Nephron (organoid): ENCODE measurements at regions not wholly inside any gene's neighbourhood (a gene's known extent, or its start where the extent isn't known, plus 50 kb on each side); places are given as distances from the start of the nearest gene placed in this dataset.

Experiments used
- H3K27ac Mint-ChIP-seq, 3 experiments: 2 replicates each; pipeline ENCODE4 v1.8.0; 2020; ENCODE audit warnings: mixed read lengths in 3 of 3, mild to moderate bottlenecking in 2 of 3, moderate library complexity in 1 of 3
- H3K27me3 Mint-ChIP-seq: 2 replicates; pipeline ENCODE4 v1.8.0; 2021; ENCODE audit warnings: low read depth, mild to moderate bottlenecking, moderate library complexity, mixed read lengths
- H3K36me3 Mint-ChIP-seq: 2 replicates; pipeline ENCODE4 v1.8.0; 2020; ENCODE audit warnings: low read depth, mixed read lengths
- H3K4me1 Mint-ChIP-seq: 2 replicates; pipeline ENCODE4 v1.8.0; 2020; ENCODE audit warnings: mixed read lengths
- H3K4me3 Mint-ChIP-seq, 3 experiments: 2 replicates each; pipeline ENCODE4 v1.8.0; 2020; ENCODE audit warnings: mild to moderate bottlenecking in 3 of 3, mixed read lengths in 3 of 3, moderate library complexity in 2 of 3
- H3K9me3 Mint-ChIP-seq: 2 replicates; pipeline ENCODE4 v1.8.0; 2020; ENCODE audit warnings: mixed read lengths
- TF ChIP-seq, protein P1 (sequence below), 3 experiments: fragments of 200-600 bp; sonication (generic); IDR thresholded peaks; one replicate each; pipeline ENCODE4 v1.5.0; 2021; ENCODE audit warnings: antibody characterized with exemption in 3 of 3; ENCODE audit not compliant: unreplicated experiment in 3 of 3

DNA sequence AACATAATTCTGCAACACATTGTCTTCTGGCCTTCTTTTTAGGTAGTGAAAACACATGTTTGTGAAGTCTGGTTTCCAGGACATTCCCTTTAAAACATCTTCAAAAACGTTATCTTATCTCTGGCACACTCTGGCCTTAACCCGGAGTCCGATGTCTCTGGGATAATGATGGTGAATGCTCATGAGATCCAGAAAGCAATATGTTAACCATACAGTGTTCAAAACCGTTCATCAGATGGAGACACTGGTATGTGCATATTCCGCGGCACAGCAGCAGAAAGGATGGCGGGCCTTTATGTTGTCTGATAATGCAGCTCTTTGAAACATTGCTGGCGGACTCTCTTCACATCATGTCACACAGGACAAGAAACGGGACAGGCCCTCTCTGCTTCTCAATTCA, 605.2 kb downstream of the CCDC171 start:
- H3K4me1 Mint-ChIP-seq, result peaks cover 57% of the 10 kb centered on the region
- no peaks in the 10 kb centered on the region for H3K36me3 Mint-ChIP-seq
- peak overlapping the region; percentile 86 to 95 (median 89) for H3K27ac Mint-ChIP-seq
- H3K27me3 Mint-ChIP-seq, result peaks cover 3% of the 10 kb centered on the region
- H3K4me3 Mint-ChIP-seq, result no peak overlapping the region
- TF ChIP-seq, protein P1, sequence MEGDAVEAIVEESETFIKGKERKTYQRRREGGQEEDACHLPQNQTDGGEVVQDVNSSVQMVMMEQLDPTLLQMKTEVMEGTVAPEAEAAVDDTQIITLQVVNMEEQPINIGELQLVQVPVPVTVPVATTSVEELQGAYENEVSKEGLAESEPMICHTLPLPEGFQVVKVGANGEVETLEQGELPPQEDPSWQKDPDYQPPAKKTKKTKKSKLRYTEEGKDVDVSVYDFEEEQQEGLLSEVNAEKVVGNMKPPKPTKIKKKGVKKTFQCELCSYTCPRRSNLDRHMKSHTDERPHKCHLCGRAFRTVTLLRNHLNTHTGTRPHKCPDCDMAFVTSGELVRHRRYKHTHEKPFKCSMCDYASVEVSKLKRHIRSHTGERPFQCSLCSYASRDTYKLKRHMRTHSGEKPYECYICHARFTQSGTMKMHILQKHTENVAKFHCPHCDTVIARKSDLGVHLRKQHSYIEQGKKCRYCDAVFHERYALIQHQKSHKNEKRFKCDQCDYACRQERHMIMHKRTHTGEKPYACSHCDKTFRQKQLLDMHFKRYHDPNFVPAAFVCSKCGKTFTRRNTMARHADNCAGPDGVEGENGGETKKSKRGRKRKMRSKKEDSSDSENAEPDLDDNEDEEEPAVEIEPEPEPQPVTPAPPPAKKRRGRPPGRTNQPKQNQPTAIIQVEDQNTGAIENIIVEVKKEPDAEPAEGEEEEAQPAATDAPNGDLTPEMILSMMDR (IDR thresholded peaks at IDR 0.05; ENCODE audit: unreplicated experiment in 3 of 3), result no peak
- peaks cover 2% of the 10 kb centered on the region for H3K9me3 Mint-ChIP-seq

DNA sequence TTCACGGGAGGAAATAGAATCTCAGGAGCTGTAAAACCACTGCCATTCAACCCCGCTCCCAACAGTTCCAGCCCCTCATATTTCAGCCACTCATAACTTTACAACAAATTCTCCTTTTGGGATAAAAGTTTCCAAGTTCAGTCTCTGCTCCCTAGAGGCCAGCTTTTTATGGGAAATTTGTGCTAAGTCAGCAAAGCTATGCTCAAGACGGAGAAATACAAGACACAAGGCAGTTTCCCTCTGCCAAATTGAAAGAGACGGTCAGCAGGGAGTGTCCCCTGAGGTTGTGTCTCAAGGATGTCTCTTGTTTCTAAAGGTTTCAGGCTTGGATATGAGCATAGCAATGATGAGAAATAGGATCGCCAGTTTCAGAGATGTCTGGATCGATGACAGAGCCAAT, 608.6 kb downstream of the CCDC171 start:
- peaks cover 7% of the 10 kb centered on the region for H3K9me3 Mint-ChIP-seq
- H3K4me1 Mint-ChIP-seq, result peaks cover 27% of the 10 kb centered on the region
- H3K27ac Mint-ChIP-seq, result peak overlapping the region; percentile 44 to 77 (median 63)
- H3K27me3 Mint-ChIP-seq, result peaks cover 8% of the 10 kb centered on the region
- H3K4me3 Mint-ChIP-seq, result no peak overlapping the region
- no peaks in the 10 kb centered on the region for H3K36me3 Mint-ChIP-seq
- TF ChIP-seq, protein P1 (IDR thresholded peaks at IDR 0.05; ENCODE audit: unreplicated experiment in 3 of 3), result no peak

DNA sequence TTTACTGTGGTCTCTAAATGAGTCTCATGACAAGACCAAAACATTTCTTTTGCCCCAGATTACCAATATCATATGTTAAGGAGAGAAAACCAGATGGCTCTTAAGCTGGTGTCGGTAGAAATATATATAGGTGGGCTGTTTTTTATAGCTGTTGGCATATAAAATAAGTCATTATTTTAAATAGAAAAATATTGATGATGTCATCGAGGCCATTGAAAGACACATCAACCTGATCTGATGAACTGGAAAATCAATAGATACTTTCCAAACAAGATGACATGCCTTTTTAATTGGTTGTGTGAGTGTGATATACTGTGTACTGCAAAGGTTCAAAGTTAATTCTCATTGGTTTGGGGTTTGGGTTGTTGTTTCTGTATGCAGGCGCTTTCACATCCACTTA, 617.3 kb downstream of the CCDC171 start:
- Mint-ChIP-seq H3K4me1 (peaks cover 44% of the 10 kb centered on the region), H3K36me3 (no peaks in the 10 kb centered on the region)

DNA sequence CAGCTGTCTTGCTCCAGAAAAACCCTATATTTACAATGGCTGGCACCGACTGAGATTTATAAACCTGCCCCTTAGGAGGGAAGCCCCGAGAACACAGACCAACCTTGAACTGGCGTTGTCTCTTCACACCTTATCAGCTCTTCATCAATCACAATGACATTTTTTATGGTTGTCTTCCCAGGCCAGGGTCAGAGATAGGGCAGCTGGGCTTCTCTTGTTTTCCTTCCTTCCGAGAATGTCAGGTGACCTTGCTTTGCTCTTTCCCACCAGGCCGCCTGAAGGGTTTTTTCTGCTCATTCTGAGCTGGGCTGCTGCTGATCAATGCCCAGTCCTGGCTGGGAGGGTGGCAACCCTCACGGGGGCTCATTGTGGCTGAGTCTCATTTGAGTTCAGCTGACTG, 619.1 kb downstream of the CCDC171 start:
- no peaks in the 10 kb centered on the region for H3K36me3 Mint-ChIP-seq
- no peaks in the 10 kb centered on the region for H3K9me3 Mint-ChIP-seq
- H3K27me3 Mint-ChIP-seq, result peaks cover 7% of the 10 kb centered on the region
- H3K4me3 Mint-ChIP-seq, result no peak overlapping the region
- H3K4me1 Mint-ChIP-seq, result peaks cover 44% of the 10 kb centered on the region
- peak overlapping the region; percentile 46 to 74 (median 73) for H3K27ac Mint-ChIP-seq
- TF ChIP-seq, protein P1 (IDR thresholded peaks at IDR 0.05; ENCODE audit: unreplicated experiment in 3 of 3), result no peak

More for the DNA sequence above, 617.3 kb downstream of the CCDC171 start:
- Mint-ChIP-seq H3K4me3 (no peak overlapping the region), H3K9me3 (peaks cover 5% of the 10 kb centered on the region), H3K27me3 (peaks cover 7% of the 10 kb centered on the region), H3K27ac (peak overlapping the region in 1 of 3 experiments; percentile 22)
- TF ChIP-seq, protein P1 (IDR thresholded peaks at IDR 0.05; ENCODE audit: unreplicated experiment in 3 of 3), result no peak

DNA sequence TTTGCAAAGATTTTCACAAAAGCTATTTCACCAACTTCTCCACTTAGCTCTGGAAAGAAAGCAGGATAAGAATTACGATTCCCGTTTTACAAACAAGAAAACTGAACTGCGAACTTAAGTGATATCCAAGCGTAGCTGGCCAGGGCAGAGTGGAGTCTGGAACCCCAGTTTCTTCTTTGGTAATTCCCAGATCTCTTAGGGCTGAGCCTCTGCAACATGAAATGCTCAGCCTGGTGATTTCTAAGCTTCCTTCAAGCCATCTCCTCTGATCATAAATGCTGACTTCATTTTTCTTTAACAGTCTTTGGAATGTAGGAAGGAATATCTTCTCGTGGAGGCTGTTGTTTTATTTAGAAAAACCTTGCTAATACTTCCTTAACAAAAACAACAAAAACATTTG, 620.0 kb downstream of the CCDC171 start:
- peak overlapping the region; percentile 46 to 74 (median 73) for H3K27ac Mint-ChIP-seq
- H3K27me3 Mint-ChIP-seq, result peaks cover 7% of the 10 kb centered on the region
- H3K4me3 Mint-ChIP-seq, result no peak overlapping the region
- peaks cover 44% of the 10 kb centered on the region for H3K4me1 Mint-ChIP-seq
- H3K9me3 Mint-ChIP-seq, result no peaks in the 10 kb centered on the region
- H3K36me3 Mint-ChIP-seq, result no peaks in the 10 kb centered on the region
- TF ChIP-seq, protein P1 (IDR thresholded peaks at IDR 0.05; ENCODE audit: unreplicated experiment in 3 of 3), result no peak

DNA sequence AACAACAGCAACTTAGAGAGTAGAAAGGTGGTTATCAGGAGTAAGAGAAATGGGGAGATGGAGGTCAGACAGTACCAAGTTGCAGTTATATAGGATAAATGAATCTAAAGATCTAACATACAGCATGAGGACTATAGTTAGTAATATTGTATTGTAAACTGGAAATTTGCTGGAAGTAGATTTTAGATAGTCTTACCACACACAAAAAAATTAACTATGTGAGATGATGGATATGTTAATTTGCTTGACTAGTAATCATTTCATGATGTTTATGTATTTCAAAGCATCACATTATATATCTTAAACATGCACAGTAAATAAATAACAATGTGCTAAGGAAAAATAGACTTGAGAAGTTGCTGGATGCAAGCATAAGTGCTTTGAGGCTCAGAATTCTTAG, 622.1 kb downstream of the CCDC171 start:
- TF ChIP-seq, protein P1 (IDR thresholded peaks at IDR 0.05; ENCODE audit: unreplicated experiment in 3 of 3), result no peak
- Mint-ChIP-seq H3K27ac (no peak overlapping the region), H3K4me3 (no peak overlapping the region), H3K27me3 (peaks cover 3% of the 10 kb centered on the region), H3K4me1 (peaks cover 33% of the 10 kb centered on the region), H3K36me3 (no peaks in the 10 kb centered on the region), H3K9me3 (no peaks in the 10 kb centered on the region)
